Sigmoid colon (tissue), 4 donors: ENCODE measurements at regions not wholly inside any gene's neighbourhood (a gene's known extent, or its start where the extent isn't known, plus 50 kb on each side); places are given as distances from the start of the nearest gene placed in this dataset.

ENCODE experiments used
- EP300 ChIP-seq, 4 donors: sonication (generic); formaldehyde crosslinking; IDR thresholded peaks; one replicate each; pipeline ENCODE4 v1.6.1; 2017; ENCODE audit warnings: antibody characterized with exemption in 4 of 4
- POLR2A ChIP-seq, 2 donors: fragments of 450-650 bp; IDR thresholded peaks; one replicate each; pipeline ENCODE4 v1.6.1; 2016; ENCODE audit warnings: antibody characterized with exemption in 2 of 2, mild to moderate bottlenecking in 2 of 2, moderate library complexity in 2 of 2
- TF ChIP-seq, protein P1 (sequence below), 4 experiments: fragments of 450-650 bp in 3 of 4; fragments of 200-600 bp in 1 of 4; IDR thresholded peaks; one replicate each; pipeline ENCODE4 v1.5.1; 2016 to 2019; ENCODE audit warnings: antibody characterized with exemption in 4 of 4, mild to moderate bottlenecking in 3 of 4, moderate library complexity in 2 of 4

DNA sequence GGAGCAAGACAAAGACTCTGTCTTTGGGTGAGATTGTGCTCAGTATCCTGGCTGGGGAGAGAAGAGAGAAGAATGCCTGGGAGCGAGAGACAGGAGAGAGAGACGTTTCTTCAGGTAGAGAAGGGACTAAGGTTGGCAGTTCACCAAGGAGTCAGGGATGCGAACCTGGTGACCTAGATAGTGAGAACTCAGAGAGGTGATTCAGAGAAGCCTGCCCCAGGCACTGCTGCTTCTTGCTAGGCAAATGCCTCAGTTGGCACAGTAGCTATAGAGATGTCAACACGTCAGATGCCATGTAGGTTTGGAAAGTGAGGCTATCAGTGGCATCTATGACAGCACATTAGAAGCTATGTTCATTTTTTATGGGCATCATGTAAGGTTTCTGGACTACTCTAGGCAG lies 231.6 kb upstream of the VLDLR start:
- TF ChIP-seq, protein P1, sequence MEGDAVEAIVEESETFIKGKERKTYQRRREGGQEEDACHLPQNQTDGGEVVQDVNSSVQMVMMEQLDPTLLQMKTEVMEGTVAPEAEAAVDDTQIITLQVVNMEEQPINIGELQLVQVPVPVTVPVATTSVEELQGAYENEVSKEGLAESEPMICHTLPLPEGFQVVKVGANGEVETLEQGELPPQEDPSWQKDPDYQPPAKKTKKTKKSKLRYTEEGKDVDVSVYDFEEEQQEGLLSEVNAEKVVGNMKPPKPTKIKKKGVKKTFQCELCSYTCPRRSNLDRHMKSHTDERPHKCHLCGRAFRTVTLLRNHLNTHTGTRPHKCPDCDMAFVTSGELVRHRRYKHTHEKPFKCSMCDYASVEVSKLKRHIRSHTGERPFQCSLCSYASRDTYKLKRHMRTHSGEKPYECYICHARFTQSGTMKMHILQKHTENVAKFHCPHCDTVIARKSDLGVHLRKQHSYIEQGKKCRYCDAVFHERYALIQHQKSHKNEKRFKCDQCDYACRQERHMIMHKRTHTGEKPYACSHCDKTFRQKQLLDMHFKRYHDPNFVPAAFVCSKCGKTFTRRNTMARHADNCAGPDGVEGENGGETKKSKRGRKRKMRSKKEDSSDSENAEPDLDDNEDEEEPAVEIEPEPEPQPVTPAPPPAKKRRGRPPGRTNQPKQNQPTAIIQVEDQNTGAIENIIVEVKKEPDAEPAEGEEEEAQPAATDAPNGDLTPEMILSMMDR (IDR thresholded peaks at IDR 0.05) = no peak
- TF ChIP-seq POLR2A (IDR thresholded peaks at IDR 0.05) (no peak), EP300 (IDR thresholded peaks at IDR 0.05) (no peak)
